GM20000 (cell line): ENCODE measurements at regions not wholly inside any gene's neighbourhood (a gene's known extent, or its start where the extent isn't known, plus 50 kb on each side); places are given as distances from the start of the nearest gene placed in this dataset.
"Not testable (repeated sequence)": the region's sequence is repeated elsewhere in the genome, so short reads cannot be mapped to it uniquely, and the experiment has no call there.

ENCODE experiments used
- DNase-seq: peaks from one replicate; pipeline ENCODE4 v3.0.0; 2012; ENCODE audit warnings: low spot score
- CTCF ChIP-seq: IDR thresholded peaks from 2 replicates; pipeline ENCODE4 v1.5.1; 2012; ENCODE audit warnings: mild to moderate bottlenecking, control low read depth; ENCODE audit errors: extremely low read depth, missing control alignments

GRCh38 chr1:2851918-2852317 lies 50.4 kb upstream of the TTC34 start:
- not testable (repeated sequence) for DNase-seq

DNA sequence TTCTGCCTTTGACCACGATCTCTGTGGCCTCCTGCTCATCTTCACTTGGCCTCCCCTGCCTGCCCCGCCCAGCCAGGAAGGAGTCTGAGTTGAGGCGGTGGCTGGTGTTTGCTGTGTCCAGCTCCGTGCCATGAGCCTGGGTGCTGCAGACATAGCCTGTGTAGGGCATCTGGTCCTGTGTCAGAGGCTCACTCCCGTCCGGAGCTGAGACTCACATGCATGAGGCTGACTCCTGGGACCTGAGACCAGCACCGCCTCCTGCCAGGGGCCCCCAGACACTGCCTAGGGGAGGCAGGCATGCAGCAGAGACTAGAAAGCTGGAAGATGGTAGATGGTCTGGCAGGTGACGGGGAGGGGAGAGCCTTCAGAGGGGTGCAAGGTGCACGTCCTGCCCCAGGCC lies 52.2 kb upstream of the TTC34 start:
- TF ChIP-seq CTCF, result no peak
- no peak for DNase-seq

DNA sequence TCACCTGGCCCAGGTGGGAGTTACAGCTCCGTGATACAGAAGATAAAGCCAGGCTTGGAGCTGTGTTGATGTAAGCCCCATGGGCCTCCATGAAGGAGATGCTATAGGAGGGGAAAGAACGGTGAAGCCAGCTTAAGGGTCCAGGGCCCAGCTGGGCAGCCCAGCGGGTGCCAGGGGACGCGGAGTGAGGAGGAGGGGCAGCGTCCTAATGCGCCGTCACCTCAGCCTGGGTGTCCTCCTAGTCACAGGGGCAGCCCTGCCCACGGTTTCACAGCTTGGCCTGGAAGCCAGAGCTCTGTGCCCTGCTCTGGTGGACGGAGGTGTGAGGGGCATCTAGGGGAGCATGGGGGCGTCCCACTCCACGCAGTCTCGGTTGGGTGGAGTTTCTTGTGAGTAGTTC lies 52.7 kb upstream of the TTC34 start:
- DNase-seq, result no peak
- TF ChIP-seq CTCF, result no peak

GRCh38 chr1:2854611-2855010 lies 53.1 kb upstream of the TTC34 start:
- no peak for DNase-seq

DNA sequence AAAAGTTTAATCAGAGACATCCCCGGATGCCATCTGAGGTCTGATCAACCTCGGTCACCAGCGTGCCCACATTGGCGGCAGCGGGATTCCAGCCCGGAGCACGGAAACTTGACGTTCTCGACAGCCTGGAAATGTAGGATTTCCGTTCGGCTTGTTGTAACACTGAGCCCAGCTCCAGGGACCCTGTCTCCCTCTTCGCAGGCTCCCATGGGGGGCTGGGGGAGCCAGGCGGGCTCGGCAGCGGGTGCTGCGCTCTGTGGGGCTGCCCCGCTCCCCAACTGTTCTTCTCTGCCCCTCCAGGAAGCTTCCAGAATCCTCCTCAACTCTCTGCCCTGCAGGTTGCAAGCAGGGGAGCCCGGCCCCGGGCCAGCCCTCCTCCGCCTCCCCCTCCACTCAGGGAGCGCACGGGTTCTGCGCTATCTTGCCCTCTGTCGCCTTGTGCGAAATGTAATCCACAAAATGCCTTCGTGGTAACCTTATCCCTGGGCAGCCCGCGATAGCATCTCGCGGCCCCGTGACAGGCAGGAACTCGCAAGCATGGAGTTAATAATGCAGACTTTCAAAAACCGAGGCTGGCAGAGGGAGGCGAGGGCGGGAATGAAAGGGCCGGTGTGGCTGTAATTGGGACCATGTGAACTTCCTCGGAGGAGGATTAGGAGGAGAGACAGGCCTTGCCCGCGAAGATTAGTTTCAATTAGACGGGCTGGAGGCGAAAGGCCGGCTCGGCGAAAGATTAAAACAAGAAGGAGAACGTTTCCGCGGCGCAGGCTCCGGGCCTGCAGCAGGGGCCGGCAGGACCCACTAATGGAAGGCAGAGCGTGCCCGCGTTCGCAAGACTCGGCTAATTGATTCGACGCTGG lies 53.9 kb upstream of the TTC34 start:
- TF ChIP-seq CTCF, result no peak
- DNase-seq, result no peak

More at GRCh38 chr1:2854611-2855010, 53.1 kb upstream of the TTC34 start:
- no peak for TF ChIP-seq CTCF

DNA sequence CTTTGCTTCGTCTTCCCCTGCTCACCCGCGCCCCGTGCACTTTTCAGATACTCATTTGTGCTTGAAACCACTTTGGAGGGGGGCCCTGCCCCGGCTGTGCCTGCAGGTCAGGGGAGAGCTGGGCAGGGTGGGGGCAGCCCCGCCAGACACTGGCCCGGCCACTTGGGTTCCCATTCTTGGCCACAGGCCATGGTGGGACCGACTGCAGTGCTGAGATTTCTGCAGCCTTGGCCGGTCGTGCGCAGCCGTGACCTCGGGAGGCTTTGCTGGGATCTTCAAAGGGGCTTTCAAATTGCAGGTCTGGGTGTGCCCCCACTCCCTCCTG lies 54.5 kb upstream of the TTC34 start:
- no peak for TF ChIP-seq CTCF
- no peak for DNase-seq

DNA sequence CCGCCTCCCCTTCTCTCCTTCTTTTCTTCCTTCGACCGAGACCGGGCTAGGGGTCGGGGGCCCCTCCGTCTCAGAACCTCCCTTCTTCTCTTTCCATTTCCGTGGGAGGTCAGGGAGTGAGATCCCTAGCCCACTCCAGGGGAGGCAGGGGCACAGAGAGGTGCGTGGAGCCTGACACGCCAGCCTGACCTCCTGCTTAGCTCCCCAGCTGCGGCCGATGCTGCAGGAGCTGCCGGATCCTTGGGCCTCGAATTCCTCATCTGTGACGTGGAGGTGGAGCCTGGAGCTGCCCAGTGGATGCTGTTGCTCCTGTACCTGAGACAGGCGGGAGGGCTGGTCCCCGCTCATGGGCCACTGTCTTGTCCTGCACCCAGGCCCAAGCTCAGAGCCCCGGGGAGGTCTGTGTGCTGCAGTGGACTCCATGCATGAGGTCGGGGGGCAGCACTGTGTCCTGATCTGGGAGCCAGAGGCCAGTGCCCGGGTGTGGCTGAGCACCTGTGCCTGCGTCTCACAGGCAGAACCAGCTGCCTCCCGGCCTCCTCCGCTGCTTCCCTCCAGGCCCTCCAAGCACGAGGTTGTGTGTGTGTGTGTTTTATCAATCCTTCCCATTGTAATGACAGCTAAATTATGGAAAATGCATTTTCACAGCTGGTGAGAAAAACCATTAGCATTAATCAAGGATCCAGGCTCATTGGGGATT lies 55.3 kb upstream of the TTC34 start:
- DNase-seq, result no peak
- no peak for TF ChIP-seq CTCF
